ENCODE measurements at regions not wholly inside any gene's neighbourhood (a gene's known extent, or its start where the extent isn't known, plus 50 kb on each side); places are given as distances from the start of the nearest gene placed in this dataset.

DNA sequence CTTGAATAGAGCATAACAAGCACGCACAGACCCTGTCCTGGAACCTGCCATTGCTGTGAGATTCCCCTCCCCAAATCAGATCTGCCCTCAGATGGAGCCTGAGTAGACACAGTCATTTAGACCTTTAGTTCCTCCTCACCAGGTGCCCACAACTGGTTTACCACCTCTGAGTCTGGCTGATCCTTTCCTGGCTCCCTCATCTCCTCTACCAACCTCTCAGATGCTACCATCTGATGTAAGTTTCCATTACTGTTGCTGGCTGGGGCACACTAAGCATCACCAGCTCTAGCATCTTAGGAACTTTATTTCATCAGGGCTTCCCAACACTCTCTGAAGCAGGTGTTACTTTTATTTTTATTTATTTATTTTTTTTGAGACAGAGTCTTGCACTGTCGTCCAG, 288.3 kb downstream of the TLE3 start:
- TF ChIP-seq, protein P1, sequence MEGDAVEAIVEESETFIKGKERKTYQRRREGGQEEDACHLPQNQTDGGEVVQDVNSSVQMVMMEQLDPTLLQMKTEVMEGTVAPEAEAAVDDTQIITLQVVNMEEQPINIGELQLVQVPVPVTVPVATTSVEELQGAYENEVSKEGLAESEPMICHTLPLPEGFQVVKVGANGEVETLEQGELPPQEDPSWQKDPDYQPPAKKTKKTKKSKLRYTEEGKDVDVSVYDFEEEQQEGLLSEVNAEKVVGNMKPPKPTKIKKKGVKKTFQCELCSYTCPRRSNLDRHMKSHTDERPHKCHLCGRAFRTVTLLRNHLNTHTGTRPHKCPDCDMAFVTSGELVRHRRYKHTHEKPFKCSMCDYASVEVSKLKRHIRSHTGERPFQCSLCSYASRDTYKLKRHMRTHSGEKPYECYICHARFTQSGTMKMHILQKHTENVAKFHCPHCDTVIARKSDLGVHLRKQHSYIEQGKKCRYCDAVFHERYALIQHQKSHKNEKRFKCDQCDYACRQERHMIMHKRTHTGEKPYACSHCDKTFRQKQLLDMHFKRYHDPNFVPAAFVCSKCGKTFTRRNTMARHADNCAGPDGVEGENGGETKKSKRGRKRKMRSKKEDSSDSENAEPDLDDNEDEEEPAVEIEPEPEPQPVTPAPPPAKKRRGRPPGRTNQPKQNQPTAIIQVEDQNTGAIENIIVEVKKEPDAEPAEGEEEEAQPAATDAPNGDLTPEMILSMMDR (IDR thresholded peaks at IDR 0.05), result no peak
- no peak for TF ChIP-seq POLR2A (IDR thresholded peaks at IDR 0.05)

All from thyroid gland (tissue), 4 donors.